Transverse colon (tissue), 4 donors: ENCODE measurements at regions not wholly inside any gene's neighbourhood (a gene's known extent, or its start where the extent isn't known, plus 50 kb on each side); places are given as distances from the start of the nearest gene placed in this dataset.

ENCODE experiments used
- DNase-seq: peaks from one replicate; pipeline ENCODE4 v3.0.0-alpha.2; 2019
- H3K27ac ChIP-seq, 4 donors: fragments of 200-600 bp; sonication (generic); 2 replicates each; pipeline ENCODE4 v1.5.1; 2016 to 2018; ENCODE audit warnings: inconsistent platforms in 4 of 4
- H3K27me3 ChIP-seq: fragments of 200-600 bp; sonication (generic); 2 replicates; pipeline ENCODE4 v1.5.1; 2017; ENCODE audit warnings: inconsistent platforms
- H3K36me3 ChIP-seq, 4 donors: fragments of 200-600 bp; sonication (generic); 2 replicates each; pipeline ENCODE4 v1.5.1; 2017 to 2019; ENCODE audit warnings: inconsistent platforms in 4 of 4
- H3K4me1 ChIP-seq, 4 donors: fragments of 200-600 bp; sonication (generic); 2 replicates each; pipeline ENCODE4 v1.5.1; 2017 to 2020; ENCODE audit warnings: inconsistent platforms in 4 of 4
- H3K4me3 ChIP-seq, 4 donors: fragments of 200-600 bp; sonication (generic); 1 replicate in 1 of 4; 2 replicates in 3 of 4; pipeline versions ENCODE4 v1.5.1 to v1.6.1; 2017 to 2019; ENCODE audit warnings: inconsistent platforms in 4 of 4
- H3K9me3 ChIP-seq, 2 donors: fragments of 200-600 bp; sonication (generic); 2 replicates each; pipeline ENCODE4 v1.5.1; 2017 to 2019; ENCODE audit warnings: inconsistent platforms in 2 of 2
- EP300 ChIP-seq: sonication (generic); formaldehyde crosslinking; IDR thresholded peaks from one replicate; pipeline ENCODE4 v1.6.1; 2017; ENCODE audit warnings: antibody characterized with exemption, low read depth
- POLR2A ChIP-seq: fragments of 450-650 bp; IDR thresholded peaks from one replicate; pipeline ENCODE4 v1.6.1; 2016; ENCODE audit warnings: antibody characterized with exemption, mild to moderate bottlenecking, moderate library complexity
- POLR2AphosphoS5 ChIP-seq, 3 donors: sonication (generic); formaldehyde crosslinking; IDR thresholded peaks; one replicate each; pipeline ENCODE4 v1.6.1; 2016; ENCODE audit warnings: antibody characterized with exemption in 3 of 3
- WGBS, 2 donors: methylation state at CpG; one replicate each; pipeline ENCODE4 v1.1.5; 2018; ENCODE audit warnings: low coverage in 1 of 2; 5-methylcytosine and 5-hydroxymethylcytosine counted together
- in situ Hi-C, 4 donors: fragments of 200-750 bp; cut with MboI; loops; one replicate each; pipeline versions ENCODE4 v1.15.0 to v1.15.1; 2017; ENCODE audit warnings: low sequenced_read_pairs in 3 of 4, low pct_ligation_motif_present in 1 of 4, low pct_unique_long_range_greater_than_20kb in 1 of 4
- intact Hi-C: fragments of 100-400 bp; cut with DNase I; formaldehyde crosslinking; loops from one replicate; pipeline ENCODE4 v1.15.1; 2023; ENCODE audit warnings: low total_unique reads
- TF ChIP-seq, protein P1 (sequence below), 5 experiments: fragments of 200-600 bp in 3 of 5; fragments of 450-650 bp in 2 of 5; sonication (generic) in 3 of 5; IDR thresholded peaks; 1 replicate in 2 of 5; 2 replicates in 3 of 5; pipeline ENCODE4 v1.5.1; 2016 to 2017; ENCODE audit warnings: antibody characterized with exemption in 5 of 5, inconsistent platforms in 3 of 5, mild to moderate bottlenecking in 2 of 5, moderate library complexity in 1 of 5

DNA sequence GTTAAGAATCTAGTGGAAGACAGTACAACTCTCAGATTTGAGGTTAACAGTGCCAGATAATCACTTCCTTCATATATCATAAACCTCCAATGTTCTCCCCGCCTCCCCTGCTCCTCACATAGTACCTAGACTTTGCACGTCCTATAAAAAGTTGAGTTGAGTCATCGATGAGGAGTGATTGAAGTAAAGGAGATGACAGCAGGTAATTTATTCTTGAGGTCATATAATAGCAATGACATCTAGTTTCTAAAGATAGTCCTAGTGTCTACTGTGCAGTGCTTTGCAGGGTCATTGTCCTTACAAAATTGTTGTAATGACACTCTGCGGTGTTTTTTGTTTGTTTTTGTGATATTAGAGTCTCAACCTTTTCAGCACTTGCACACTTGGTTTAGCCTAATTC is 510.5 kb upstream of the LRFN5 start:
- Histone ChIP-seq H3K36me3 (no peaks in the 10 kb centered on the region), H3K27me3 (no peaks in the 10 kb centered on the region), H3K4me1 (no peaks in the 10 kb centered on the region), H3K27ac (no peak overlapping the region), H3K9me3 (no peaks in the 10 kb centered on the region), H3K4me3 (no peak overlapping the region)
- DNase-seq, result no peak
- intact Hi-C loops (no loop called here), in situ Hi-C loops (no loop called here)
- WGBS, 2 donors, result 67 to 76% methylated on average over 4 of the region's 4 CpGs
- no peak for TF ChIP-seq POLR2A
- TF ChIP-seq, protein P1, sequence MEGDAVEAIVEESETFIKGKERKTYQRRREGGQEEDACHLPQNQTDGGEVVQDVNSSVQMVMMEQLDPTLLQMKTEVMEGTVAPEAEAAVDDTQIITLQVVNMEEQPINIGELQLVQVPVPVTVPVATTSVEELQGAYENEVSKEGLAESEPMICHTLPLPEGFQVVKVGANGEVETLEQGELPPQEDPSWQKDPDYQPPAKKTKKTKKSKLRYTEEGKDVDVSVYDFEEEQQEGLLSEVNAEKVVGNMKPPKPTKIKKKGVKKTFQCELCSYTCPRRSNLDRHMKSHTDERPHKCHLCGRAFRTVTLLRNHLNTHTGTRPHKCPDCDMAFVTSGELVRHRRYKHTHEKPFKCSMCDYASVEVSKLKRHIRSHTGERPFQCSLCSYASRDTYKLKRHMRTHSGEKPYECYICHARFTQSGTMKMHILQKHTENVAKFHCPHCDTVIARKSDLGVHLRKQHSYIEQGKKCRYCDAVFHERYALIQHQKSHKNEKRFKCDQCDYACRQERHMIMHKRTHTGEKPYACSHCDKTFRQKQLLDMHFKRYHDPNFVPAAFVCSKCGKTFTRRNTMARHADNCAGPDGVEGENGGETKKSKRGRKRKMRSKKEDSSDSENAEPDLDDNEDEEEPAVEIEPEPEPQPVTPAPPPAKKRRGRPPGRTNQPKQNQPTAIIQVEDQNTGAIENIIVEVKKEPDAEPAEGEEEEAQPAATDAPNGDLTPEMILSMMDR (IDR thresholded peaks at IDR 0.05), result no peak
- no peak for TF ChIP-seq POLR2AphosphoS5 (IDR thresholded peaks at IDR 0.05)
- TF ChIP-seq EP300, result no peak

DNA sequence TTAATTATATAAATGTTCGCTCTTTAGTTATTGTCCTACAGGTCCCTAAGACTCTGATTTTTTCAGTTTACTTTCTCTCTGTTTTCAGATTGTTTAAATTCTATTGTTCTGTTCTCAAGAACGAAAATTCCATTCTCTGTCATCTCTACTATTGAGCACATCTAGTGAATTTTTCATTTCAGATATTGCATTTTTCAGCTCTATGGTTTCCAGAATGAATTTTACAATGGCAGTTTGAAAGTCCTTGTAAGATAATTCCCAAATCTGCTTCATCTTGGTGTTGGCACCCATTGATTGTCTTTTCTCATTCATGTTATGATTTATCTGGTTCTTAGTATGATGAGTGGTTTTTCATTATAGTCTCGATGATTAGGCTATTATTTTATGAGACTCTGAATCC is 519.6 kb upstream of the LRFN5 start:
- in situ Hi-C loops, result no loop called here
- 76 to 78% methylated on average over 3 of the region's 3 CpGs for WGBS, 2 donors
- no peak for TF ChIP-seq POLR2A
- no peak for TF ChIP-seq POLR2AphosphoS5 (IDR thresholded peaks at IDR 0.05)
- TF ChIP-seq, protein P1 (IDR thresholded peaks at IDR 0.05), result no peak
- TF ChIP-seq EP300, result no peak
- H3K4me3 ChIP-seq, result no peak overlapping the region
- DNase-seq, result no peak
- H3K27ac ChIP-seq, result no peak overlapping the region
- H3K27me3 ChIP-seq, result no peaks in the 10 kb centered on the region
- H3K9me3 ChIP-seq, result peaks cover 0 to 9% of the 10 kb centered on the region in 2 donors
- intact Hi-C loops, result no loop called here
- no peaks in the 10 kb centered on the region for H3K36me3 ChIP-seq
- no peaks in the 10 kb centered on the region for H3K4me1 ChIP-seq

DNA sequence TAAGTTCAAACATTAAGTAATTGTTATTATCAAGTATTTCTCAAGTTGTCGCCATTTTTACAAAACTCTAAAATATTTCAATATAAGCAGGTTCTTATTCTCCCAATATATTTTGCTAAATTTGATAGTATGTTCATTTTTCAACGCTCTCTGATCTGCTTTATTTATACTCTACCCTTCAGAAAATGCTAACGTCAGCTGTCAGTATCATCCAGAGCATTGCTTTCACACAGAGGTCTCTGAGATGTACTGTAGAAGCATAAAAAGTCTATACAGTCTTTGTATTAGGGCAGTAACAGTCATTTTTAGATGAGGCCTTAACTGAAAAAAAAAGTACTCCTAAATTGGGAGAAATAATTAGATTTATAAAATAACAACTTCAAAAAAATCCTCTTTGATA is 533.1 kb upstream of the LRFN5 start:
- in situ Hi-C loops, result no loop called here
- WGBS, 2 donors, result 76 to 87% methylated on average over 3 of the region's 3 CpGs
- H3K27ac ChIP-seq, result no peak overlapping the region
- no peak for TF ChIP-seq EP300
- no peak for TF ChIP-seq POLR2AphosphoS5 (IDR thresholded peaks at IDR 0.05)
- TF ChIP-seq, protein P1 (IDR thresholded peaks at IDR 0.05), result no peak
- TF ChIP-seq POLR2A, result no peak
- no peak for DNase-seq
- intact Hi-C loops, result no loop called here
- no peaks in the 10 kb centered on the region for H3K27me3 ChIP-seq
- peaks cover 4 to 5% of the 10 kb centered on the region in 2 donors for H3K9me3 ChIP-seq
- no peak overlapping the region for H3K4me3 ChIP-seq
- no peaks in the 10 kb centered on the region for H3K4me1 ChIP-seq
- no peaks in the 10 kb centered on the region for H3K36me3 ChIP-seq

DNA sequence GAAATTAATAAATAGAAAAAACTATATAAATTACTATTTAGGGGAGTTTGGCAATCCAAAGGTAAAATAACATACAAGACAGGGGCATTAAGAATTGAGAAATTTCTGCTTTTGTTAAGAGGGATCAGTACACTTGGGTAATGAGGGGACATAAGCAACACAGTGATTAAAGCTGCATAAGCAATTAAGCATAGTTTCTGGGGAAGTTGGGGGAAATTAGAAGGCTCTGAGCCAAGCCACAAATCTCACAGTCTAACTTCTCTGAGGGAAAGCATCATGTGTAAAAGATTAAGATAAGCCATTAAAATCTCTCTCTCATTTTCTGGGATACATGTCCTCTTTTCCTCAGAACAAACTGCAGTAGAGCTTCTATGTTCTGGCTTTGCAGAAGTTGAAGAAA is 533.9 kb upstream of the LRFN5 start:
- TF ChIP-seq POLR2A, result no peak
- TF ChIP-seq, protein P1 (IDR thresholded peaks at IDR 0.05), result no peak
- TF ChIP-seq EP300, result no peak
- TF ChIP-seq POLR2AphosphoS5 (IDR thresholded peaks at IDR 0.05), result no peak
- no peak overlapping the region for H3K27ac ChIP-seq
- H3K4me1 ChIP-seq, result no peaks in the 10 kb centered on the region
- no peak for DNase-seq
- peaks cover 4 to 5% of the 10 kb centered on the region in 2 donors for H3K9me3 ChIP-seq
- no peaks in the 10 kb centered on the region for H3K36me3 ChIP-seq
- H3K4me3 ChIP-seq, result no peak overlapping the region
- in situ Hi-C loops, result no loop called here
- intact Hi-C loops, result no loop called here
- no peaks in the 10 kb centered on the region for H3K27me3 ChIP-seq
